ENCODE measurements at regions not wholly inside any gene's neighbourhood (a gene's known extent, or its start where the extent isn't known, plus 50 kb on each side); places are given as distances from the start of the nearest gene placed in this dataset.

DNA sequence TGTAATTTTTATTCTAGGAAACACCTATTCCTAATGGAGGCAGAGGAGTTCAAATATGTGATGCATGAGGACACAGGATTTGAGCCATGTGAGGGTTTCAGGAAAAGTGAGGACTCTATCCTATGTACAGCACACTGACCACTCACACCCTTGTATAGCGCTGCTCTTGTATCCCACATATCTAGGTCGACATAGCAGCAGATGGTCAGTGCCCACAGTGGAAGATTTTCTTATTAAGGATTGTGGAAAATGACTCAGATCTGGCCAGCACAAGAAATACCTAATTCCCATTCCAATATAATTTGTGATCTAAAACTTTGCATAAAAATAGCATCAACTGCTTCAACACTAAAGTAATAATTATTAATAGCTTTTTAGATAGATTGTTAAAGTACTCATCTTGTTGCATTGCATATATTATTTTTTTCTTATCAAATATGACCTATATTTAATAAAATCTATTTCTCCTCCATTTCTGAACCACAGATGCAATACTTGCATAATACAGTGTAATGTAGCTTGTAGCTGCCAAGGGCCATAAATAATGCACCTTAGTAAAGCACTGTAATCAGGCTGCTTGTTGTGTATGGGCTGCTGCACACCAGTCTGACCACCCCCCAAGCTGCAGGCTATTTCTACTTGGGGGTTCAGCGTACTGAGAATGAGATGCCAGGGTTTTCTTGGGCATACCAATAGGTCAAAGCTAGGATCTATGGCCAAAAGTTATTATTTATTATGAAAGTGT is 442.2 kb upstream of the CWC22 start:
- TF ChIP-seq EZH2 (IDR thresholded peaks at IDR 0.05; ENCODE audit: low read depth) (no peak), CTCF (conservative IDR thresholded peaks at IDR 0.05) (no peak)
